MM.1S (cell line): ENCODE measurements at regions not wholly inside any gene's neighbourhood (a gene's known extent, or its start where the extent isn't known, plus 50 kb on each side); places are given as distances from the start of the nearest gene placed in this dataset.

Experiments used
- DNase-seq: peaks from one replicate; pipeline ENCODE4 v3.0.0-alpha.2; 2015
- H2AFZ ChIP-seq: fragments of 300-600 bp; sonication (generic); 2 replicates; pipeline ENCODE4 v1.6.0; 2016; ENCODE audit warnings: antibody characterized with exemption, low read length
- H3F3A ChIP-seq: fragments of 300-600 bp; sonication (generic); 2 replicates; pipeline ENCODE4 v1.6.1; 2016; ENCODE audit warnings: mild to moderate bottlenecking, antibody characterized with exemption, low read length, moderate library complexity, mixed read lengths; ENCODE audit not compliant: insufficient read depth
- H3K27ac ChIP-seq: fragments of 300-600 bp; sonication (generic); 2 replicates; pipeline ENCODE4 v1.5.1; 2016; ENCODE audit warnings: mild to moderate bottlenecking, low read length
- H3K27me3 ChIP-seq: fragments of 300-600 bp; sonication (generic); replicated peaks from 2 replicates; pipeline ENCODE4 v1.6.0; 2016; ENCODE audit warnings: low read length; ENCODE audit not compliant: insufficient read depth
- H3K36me3 ChIP-seq: fragments of 300-600 bp; sonication (generic); replicated peaks from 2 replicates; pipeline ENCODE4 v1.6.1; 2016; ENCODE audit warnings: mild to moderate bottlenecking, low read length, mixed read lengths; ENCODE audit not compliant: insufficient read depth
- H3K4me1 ChIP-seq: fragments of 300-600 bp; sonication (generic); 2 replicates; pipeline ENCODE4 v1.6.1; 2016; ENCODE audit warnings: low read length, mixed read lengths
- H3K4me2 ChIP-seq: fragments of 300-600 bp; sonication (generic); 2 replicates; pipeline ENCODE4 v1.6.0; 2016; ENCODE audit warnings: low read depth, low read length
- H3K4me3 ChIP-seq: fragments of 300-600 bp; sonication (generic); 2 replicates; pipeline ENCODE4 v1.5.1; 2016; ENCODE audit warnings: low read length, mixed read lengths
- H3K79me2 ChIP-seq: fragments of 300-600 bp; sonication (generic); 2 replicates; pipeline ENCODE4 v1.6.1; 2016; ENCODE audit warnings: mixed run types, low read length, mixed read lengths
- H3K9ac ChIP-seq: fragments of 300-600 bp; sonication (generic); 2 replicates; pipeline ENCODE4 v1.6.1; 2016; ENCODE audit warnings: low read length, mixed read lengths
- H3K9me2 ChIP-seq: fragments of 300-600 bp; sonication (generic); replicated peaks from 2 replicates; pipeline ENCODE4 v1.6.1; 2016; ENCODE audit warnings: mild to moderate bottlenecking, low read length, mixed read lengths; ENCODE audit not compliant: insufficient read depth
- H3K9me3 ChIP-seq: fragments of 300-600 bp; sonication (generic); replicated peaks from 2 replicates; pipeline ENCODE4 v1.6.1; 2016; ENCODE audit warnings: mild to moderate bottlenecking, low read length, mixed read lengths; ENCODE audit not compliant: insufficient read depth
- H4K20me1 ChIP-seq: fragments of 300-600 bp; sonication (generic); 2 replicates; pipeline ENCODE4 v1.6.1; 2016; ENCODE audit warnings: mild to moderate bottlenecking, low read length, moderate library complexity, mixed read lengths; ENCODE audit not compliant: insufficient read depth
- EZH2 ChIP-seq: fragments of 300-600 bp; sonication (generic); optimal IDR thresholded peaks from 2 replicates; pipeline ENCODE3; 2017; ENCODE audit warnings: low read depth, mild to moderate bottlenecking, antibody characterized with exemption, low read length, mixed read lengths
- EZH2phosphoT487 ChIP-seq: fragments of 300-600 bp; sonication (generic); IDR thresholded peaks from 2 replicates; pipeline ENCODE4 v1.6.1; 2018; ENCODE audit warnings: antibody characterized with exemption, low read length
- TF ChIP-seq, protein P1 (sequence below): fragments of 300-600 bp; sonication (generic); IDR thresholded peaks from 2 replicates; pipeline ENCODE4 v1.5.1; 2016; ENCODE audit warnings: antibody characterized with exemption, low read length, mixed read lengths

DNA sequence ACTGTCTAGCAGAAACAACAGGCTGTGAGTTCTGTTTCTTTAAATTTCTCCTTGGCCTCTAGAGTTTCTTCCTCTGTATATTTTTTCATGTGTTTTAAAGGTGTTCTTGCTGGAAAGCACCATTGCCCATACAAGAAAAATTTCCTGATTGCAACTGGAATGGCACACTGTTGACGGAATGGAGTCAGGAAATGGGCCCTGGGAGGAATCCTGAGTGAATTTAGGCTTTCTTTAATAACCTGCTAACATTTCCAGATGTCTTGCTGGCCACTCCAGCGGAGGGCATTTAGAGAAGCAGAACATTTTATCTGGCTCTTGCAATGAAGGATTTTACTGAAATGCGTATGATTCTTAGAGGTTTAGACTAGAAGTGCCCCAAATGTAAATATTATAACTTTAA lies 736.3 kb downstream of the TAF11L14 start:
- Histone ChIP-seq H3F3A (no peaks in the 10 kb centered on the region), H4K20me1 (no peaks in the 10 kb centered on the region), H3K27me3 (no peaks in the 10 kb centered on the region), H3K4me1 (no peaks in the 10 kb centered on the region), H3K79me2 (no peaks in the 10 kb centered on the region), H3K4me3 (no peak overlapping the region), H3K9me3 (no peaks in the 10 kb centered on the region), H3K4me2 (no peak overlapping the region), H3K9me2 (no peaks in the 10 kb centered on the region), H2AFZ (no peak overlapping the region), H3K36me3 (no peaks in the 10 kb centered on the region), H3K9ac (no peak overlapping the region), H3K27ac (no peak overlapping the region)
- no peak for TF ChIP-seq EZH2phosphoT487
- no peak for TF ChIP-seq EZH2
- TF ChIP-seq, protein P1, sequence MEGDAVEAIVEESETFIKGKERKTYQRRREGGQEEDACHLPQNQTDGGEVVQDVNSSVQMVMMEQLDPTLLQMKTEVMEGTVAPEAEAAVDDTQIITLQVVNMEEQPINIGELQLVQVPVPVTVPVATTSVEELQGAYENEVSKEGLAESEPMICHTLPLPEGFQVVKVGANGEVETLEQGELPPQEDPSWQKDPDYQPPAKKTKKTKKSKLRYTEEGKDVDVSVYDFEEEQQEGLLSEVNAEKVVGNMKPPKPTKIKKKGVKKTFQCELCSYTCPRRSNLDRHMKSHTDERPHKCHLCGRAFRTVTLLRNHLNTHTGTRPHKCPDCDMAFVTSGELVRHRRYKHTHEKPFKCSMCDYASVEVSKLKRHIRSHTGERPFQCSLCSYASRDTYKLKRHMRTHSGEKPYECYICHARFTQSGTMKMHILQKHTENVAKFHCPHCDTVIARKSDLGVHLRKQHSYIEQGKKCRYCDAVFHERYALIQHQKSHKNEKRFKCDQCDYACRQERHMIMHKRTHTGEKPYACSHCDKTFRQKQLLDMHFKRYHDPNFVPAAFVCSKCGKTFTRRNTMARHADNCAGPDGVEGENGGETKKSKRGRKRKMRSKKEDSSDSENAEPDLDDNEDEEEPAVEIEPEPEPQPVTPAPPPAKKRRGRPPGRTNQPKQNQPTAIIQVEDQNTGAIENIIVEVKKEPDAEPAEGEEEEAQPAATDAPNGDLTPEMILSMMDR = no peak
- no peak for DNase-seq

GRCh38 chr5:18375641-18376040 lies 741.4 kb downstream of the TAF11L14 start:
- Histone ChIP-seq H4K20me1 (no peaks in the 10 kb centered on the region), H3K4me1 (no peaks in the 10 kb centered on the region), H2AFZ (no peak overlapping the region), H3K4me2 (no peak overlapping the region), H3K79me2 (no peaks in the 10 kb centered on the region), H3K9me3 (no peaks in the 10 kb centered on the region), H3K27ac (no peak overlapping the region), H3K9me2 (no peaks in the 10 kb centered on the region), H3K27me3 (no peaks in the 10 kb centered on the region), H3K9ac (no peak overlapping the region), H3K4me3 (no peak overlapping the region), H3F3A (no peaks in the 10 kb centered on the region), H3K36me3 (no peaks in the 10 kb centered on the region)
- TF ChIP-seq, protein P1 = no peak
- no peak for TF ChIP-seq EZH2phosphoT487
- TF ChIP-seq EZH2 = no peak
- no peak for DNase-seq

DNA sequence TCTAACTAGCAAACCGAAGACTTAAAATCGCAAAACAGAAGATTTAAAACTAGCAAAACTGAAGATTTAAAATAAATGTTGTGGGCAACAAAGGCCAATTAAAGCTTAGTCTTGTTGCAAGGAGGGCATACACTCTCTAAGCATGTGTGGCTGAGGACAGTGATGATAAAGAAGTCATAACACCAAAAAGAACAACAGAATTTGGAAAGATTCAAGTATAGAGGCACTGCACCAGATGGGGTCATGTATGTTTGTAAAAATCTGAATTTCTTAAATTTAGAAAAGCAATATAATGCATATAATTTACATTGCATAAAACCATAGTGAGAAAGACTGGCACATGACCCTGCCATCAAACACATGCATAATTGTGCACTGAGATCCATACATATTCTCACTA lies 743.8 kb downstream of the TAF11L14 start:
- DNase-seq = no peak
- no peak overlapping the region for H3K27ac ChIP-seq
- no peak overlapping the region for H3K4me3 ChIP-seq
- no peaks in the 10 kb centered on the region for H3K27me3 ChIP-seq
- no peak overlapping the region for H3K9ac ChIP-seq
- no peak overlapping the region for H3K4me2 ChIP-seq
- no peaks in the 10 kb centered on the region for H3K9me3 ChIP-seq
- no peaks in the 10 kb centered on the region for H3K36me3 ChIP-seq
- TF ChIP-seq EZH2phosphoT487 (no peak), EZH2 (no peak)
- TF ChIP-seq, protein P1 = no peak
- no peaks in the 10 kb centered on the region; the same call in 1 of the 2 replicates for H3F3A ChIP-seq
- no peaks in the 10 kb centered on the region for H3K4me1 ChIP-seq
- H4K20me1 ChIP-seq = no peaks in the 10 kb centered on the region
- H3K9me2 ChIP-seq = no peaks in the 10 kb centered on the region
- H2AFZ ChIP-seq = no peak overlapping the region
- H3K79me2 ChIP-seq = no peaks in the 10 kb centered on the region

DNA sequence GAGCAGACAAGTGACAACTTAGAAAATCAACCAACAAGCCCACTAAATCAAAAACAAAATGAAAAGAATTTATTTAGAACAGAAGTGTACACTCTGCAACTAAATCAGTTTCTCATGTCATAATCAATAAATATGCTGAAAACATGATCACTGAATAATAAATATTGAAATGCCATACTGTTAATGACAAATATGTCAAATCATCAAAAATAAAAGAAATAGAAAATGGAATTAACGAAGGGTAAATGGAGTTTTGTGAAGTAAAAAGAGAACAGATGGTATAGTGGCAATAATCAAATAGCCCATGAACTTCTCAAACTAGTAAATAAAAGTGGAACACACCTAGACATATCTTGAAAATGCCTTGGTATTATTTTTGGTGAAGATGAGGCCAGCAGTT lies 744.9 kb downstream of the TAF11L14 start:
- Histone ChIP-seq H4K20me1 (no peaks in the 10 kb centered on the region), H2AFZ (no peak overlapping the region), H3K79me2 (no peaks in the 10 kb centered on the region), H3K4me1 (no peaks in the 10 kb centered on the region), H3K9me2 (no peaks in the 10 kb centered on the region), H3K4me3 (no peak overlapping the region), H3K9ac (no peak overlapping the region), H3F3A (no peaks in the 10 kb centered on the region; the same call in 1 of the 2 replicates), H3K9me3 (no peaks in the 10 kb centered on the region), H3K27me3 (no peaks in the 10 kb centered on the region), H3K36me3 (no peaks in the 10 kb centered on the region), H3K4me2 (no peak overlapping the region), H3K27ac (no peak overlapping the region)
- TF ChIP-seq EZH2 (no peak), EZH2phosphoT487 (no peak)
- TF ChIP-seq, protein P1 = no peak
- no peak for DNase-seq
